Kidney (tissue), 13 donors: ENCODE measurements at regions not wholly inside any gene's neighbourhood (a gene's known extent, or its start where the extent isn't known, plus 50 kb on each side); places are given as distances from the start of the nearest gene placed in this dataset.

Source experiments
- DNase-seq, 5 donors: peaks; one replicate each; pipeline ENCODE4 v3.0.0-alpha.2; 2013 to 2020
- FAIRE-seq: peaks from 2 replicates; lab custom pipeline; 2012; peaks lifted over from hg19 to GRCh38; lab: Jason Lieb, UNC
- H3K27ac ChIP-seq, 2 donors: one replicate each; pipeline ENCODE4 v1.7.0; 2013; ENCODE audit warnings: low read depth in 2 of 2, low read length in 2 of 2, inconsistent platforms in 1 of 2
- H3K27me3 ChIP-seq: one replicate; pipeline ENCODE4 v1.7.1; 2013; ENCODE audit warnings: low read length, inconsistent platforms; ENCODE audit not compliant: control insufficient read depth, insufficient read depth
- H3K36me3 ChIP-seq, 3 donors: one replicate each; pipeline versions ENCODE4 v1.7.0 to v1.7.1; 2013; ENCODE audit warnings: low read length in 3 of 3, control low read depth in 1 of 3, inconsistent platforms in 1 of 3; ENCODE audit not compliant: insufficient read depth in 3 of 3, control insufficient read depth in 2 of 3
- H3K4me1 ChIP-seq, 3 donors: one replicate each; pipeline versions ENCODE4 v1.7.0 to v1.7.1; 2013; ENCODE audit warnings: low read length in 3 of 3, inconsistent platforms in 1 of 3, low read depth in 1 of 3; ENCODE audit not compliant: control insufficient read depth in 2 of 3, insufficient read depth in 2 of 3
- H3K4me3 ChIP-seq, 3 donors: one replicate each; pipeline versions ENCODE4 v1.7.0 to v1.8.1; 2013; ENCODE audit warnings: low read length in 3 of 3, control low read depth in 1 of 3, inconsistent platforms in 1 of 3
- H3K9ac ChIP-seq, 3 donors: one replicate each; pipeline versions ENCODE4 v1.7.0 to v1.7.1; 2013; ENCODE audit warnings: low read length in 3 of 3, control low read depth in 1 of 3, inconsistent platforms in 1 of 3
- H3K9me3 ChIP-seq, 3 donors: one replicate each; pipeline versions ENCODE4 v1.7.0 to v1.7.1; 2013; ENCODE audit warnings: low read length in 3 of 3, control low read depth in 1 of 3, inconsistent platforms in 1 of 3; ENCODE audit not compliant: control insufficient read depth in 2 of 3, insufficient read depth in 1 of 3
- intact Hi-C: fragments of 100-400 bp; cut with DNase I; formaldehyde crosslinking; loops from one replicate; pipeline ENCODE4 v1.11.1; 2022
- TF ChIP-seq, protein P1 (sequence below): IDR thresholded peaks from 3 replicates; pipeline ENCODE4 v1.5.1; 2012; ENCODE audit warnings: mild to moderate bottlenecking, moderate library complexity, borderline replicate concordance; ENCODE audit not compliant: insufficient read depth; ENCODE audit errors: extremely low read depth
- donor health status: control.
- donor health status: control.
- donor health status: control.
- donor health status: control.
- donor health status: control.
- donor health status: DM: yes; HTN: yes; CAD: no.
- donor health status: Normal renal cell carcinoma (clear cell type).

DNA sequence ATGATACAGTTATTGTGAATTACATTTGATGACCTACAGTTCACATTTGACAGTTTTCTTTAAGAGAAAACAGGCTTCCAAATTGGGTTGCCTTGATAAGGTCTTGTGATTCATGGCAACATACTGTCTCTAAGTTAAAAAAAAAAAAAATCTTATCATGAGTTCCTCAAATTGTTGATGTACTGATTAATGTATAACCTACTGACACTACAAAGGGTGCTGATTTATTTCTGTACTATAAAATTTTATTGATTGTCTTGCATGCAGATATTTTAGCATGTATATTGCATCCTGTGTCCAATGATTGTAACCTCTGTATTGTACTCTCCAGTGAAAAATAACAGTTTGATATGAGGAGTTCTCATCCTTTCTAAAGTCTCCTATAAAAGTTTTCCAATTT, 197.3 kb upstream of the IVNS1ABP start:
- H3K9ac ChIP-seq, result no peak overlapping the region
- H3K36me3 ChIP-seq, result no peaks in the 10 kb centered on the region
- no peak overlapping the region for H3K4me3 ChIP-seq
- H3K27ac ChIP-seq, result no peak overlapping the region
- DNase-seq, result no peak
- peaks cover 0 to 4% (median 0%) of the 10 kb centered on the region in 3 donors for H3K4me1 ChIP-seq
- peaks cover 0 to 4% (median 0%) of the 10 kb centered on the region in 3 donors for H3K9me3 ChIP-seq
- TF ChIP-seq, protein P1, sequence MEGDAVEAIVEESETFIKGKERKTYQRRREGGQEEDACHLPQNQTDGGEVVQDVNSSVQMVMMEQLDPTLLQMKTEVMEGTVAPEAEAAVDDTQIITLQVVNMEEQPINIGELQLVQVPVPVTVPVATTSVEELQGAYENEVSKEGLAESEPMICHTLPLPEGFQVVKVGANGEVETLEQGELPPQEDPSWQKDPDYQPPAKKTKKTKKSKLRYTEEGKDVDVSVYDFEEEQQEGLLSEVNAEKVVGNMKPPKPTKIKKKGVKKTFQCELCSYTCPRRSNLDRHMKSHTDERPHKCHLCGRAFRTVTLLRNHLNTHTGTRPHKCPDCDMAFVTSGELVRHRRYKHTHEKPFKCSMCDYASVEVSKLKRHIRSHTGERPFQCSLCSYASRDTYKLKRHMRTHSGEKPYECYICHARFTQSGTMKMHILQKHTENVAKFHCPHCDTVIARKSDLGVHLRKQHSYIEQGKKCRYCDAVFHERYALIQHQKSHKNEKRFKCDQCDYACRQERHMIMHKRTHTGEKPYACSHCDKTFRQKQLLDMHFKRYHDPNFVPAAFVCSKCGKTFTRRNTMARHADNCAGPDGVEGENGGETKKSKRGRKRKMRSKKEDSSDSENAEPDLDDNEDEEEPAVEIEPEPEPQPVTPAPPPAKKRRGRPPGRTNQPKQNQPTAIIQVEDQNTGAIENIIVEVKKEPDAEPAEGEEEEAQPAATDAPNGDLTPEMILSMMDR, result no peak
- intact Hi-C loops, result no loop called here
- FAIRE-seq, result no peak
- H3K27me3 ChIP-seq, result no peaks in the 10 kb centered on the region

DNA sequence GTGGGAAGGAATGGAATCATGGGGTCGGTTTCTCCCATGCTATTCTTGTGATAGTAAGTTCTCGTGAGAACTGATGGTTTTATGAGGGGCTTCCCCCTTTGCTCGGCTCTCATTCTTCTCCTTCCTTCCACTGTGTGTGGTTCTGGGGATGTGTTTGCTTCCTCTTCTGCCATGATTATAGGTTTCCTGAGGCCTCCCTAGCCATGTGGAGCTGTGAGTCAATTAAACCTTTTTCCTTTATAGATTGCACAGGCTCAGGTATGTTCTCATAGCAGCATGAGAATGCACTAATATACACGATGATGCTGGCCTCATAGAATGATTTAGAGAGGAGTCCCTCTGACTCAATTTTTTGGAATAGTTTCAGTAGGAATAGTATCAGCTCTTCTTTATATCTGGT, 195.4 kb upstream of the IVNS1ABP start:
- peaks cover 0 to 3% (median 0%) of the 10 kb centered on the region in 3 donors for H3K9me3 ChIP-seq
- H3K9ac ChIP-seq, result no peak overlapping the region
- no peak for FAIRE-seq
- DNase-seq, result no peak
- no peaks in the 10 kb centered on the region for H3K36me3 ChIP-seq
- H3K4me3 ChIP-seq, result no peak overlapping the region
- H3K27me3 ChIP-seq, result no peaks in the 10 kb centered on the region
- H3K4me1 ChIP-seq, result peaks cover 0 to 4% (median 0%) of the 10 kb centered on the region in 3 donors
- TF ChIP-seq, protein P1, result no peak
- H3K27ac ChIP-seq, result no peak overlapping the region
- intact Hi-C loops, result no loop called here

DNA sequence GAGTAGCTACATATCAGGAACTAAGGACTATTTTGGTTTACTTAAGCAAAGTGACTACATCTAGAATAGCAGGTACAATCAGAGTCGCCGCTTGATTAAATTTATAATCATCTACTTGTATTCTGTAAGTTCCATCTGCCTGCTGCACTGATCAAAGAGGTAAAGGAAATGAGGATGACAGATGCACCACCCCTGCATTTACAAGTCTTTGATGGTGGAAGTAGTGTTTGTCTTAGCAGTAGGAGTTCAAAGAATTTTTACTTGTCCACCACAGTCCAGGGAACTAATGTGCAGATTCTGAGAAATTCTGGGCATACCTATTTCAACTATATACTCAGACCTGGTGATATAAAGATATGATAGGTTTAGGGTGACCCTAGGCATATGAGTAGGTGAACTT, 184.1 kb upstream of the IVNS1ABP start:
- TF ChIP-seq, protein P1, result no peak
- Histone ChIP-seq H3K27me3 (no peaks in the 10 kb centered on the region), H3K9me3 (no peaks in the 10 kb centered on the region), H3K36me3 (no peaks in the 10 kb centered on the region), H3K9ac (no peak overlapping the region), H3K4me1 (no peaks in the 10 kb centered on the region), H3K4me3 (no peak overlapping the region), H3K27ac (no peak overlapping the region)
- DNase-seq, result no peak
- intact Hi-C loops, result no loop called here
- FAIRE-seq, result no peak

DNA sequence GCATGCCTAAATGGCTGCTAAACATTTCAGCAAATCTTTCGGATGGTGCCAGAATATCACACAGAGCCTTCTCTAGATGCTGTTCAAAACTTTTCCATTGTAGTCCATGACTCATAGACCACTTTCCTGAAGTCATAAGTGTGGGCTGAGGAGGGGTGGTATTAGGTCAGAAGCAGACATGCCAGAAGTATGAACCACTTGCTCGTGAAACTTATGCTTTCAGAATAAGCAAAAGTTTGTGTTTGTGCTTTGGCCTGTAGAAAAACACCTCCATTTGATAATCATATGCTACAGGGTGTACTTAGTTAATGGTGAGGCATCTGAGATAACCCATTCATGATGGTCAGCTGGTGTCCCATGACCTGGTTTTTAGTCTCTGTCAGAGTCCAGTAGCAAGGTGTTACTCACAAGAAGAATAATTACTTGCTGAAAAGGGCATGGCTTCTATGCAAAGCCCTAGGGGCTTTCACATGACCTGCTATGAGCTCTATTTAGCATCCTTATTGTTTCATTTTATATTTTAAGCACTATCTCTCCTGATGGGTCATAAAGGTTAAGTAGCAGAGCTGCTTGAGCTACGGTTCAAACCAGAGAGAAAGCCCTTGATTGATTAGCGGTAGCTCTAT, 183.1 kb upstream of the IVNS1ABP start:
- Histone ChIP-seq H3K9me3 (no peaks in the 10 kb centered on the region), H3K4me3 (no peak overlapping the region), H3K27me3 (no peaks in the 10 kb centered on the region), H3K9ac (no peak overlapping the region), H3K27ac (no peak overlapping the region), H3K4me1 (no peaks in the 10 kb centered on the region), H3K36me3 (no peaks in the 10 kb centered on the region)
- TF ChIP-seq, protein P1, result no peak
- FAIRE-seq, result no peak
- intact Hi-C loops, result no loop called here
- DNase-seq, result no peak
